ENCODE measurements at regions not wholly inside any gene's neighbourhood (a gene's known extent, or its start where the extent isn't known, plus 50 kb on each side); places are given as distances from the start of the nearest gene placed in this dataset.
A peak's percentile ranks its signal among the peaks of the same experiment; 100 is the strongest.

DNA sequence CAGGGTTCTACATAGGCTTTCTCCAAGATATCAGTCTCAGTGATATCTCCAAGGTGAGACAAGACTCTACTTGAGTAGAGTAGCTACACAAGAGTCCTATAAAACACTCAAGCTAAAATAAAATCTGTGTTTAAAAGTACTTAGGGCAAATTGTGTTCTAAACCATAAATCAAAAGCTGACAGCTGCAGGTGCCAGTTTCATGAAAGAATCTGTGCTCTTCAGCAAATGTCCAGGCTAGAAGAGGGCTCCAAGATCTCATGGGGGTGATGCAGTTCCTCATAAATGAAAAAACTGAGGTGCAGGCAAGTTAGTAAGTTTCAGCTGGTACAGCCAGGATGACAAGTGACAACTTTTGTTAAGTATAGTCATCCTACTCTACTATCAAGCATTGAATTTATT lies 142.8 kb upstream of the TNPO1 start:
- Histone ChIP-seq H3K27ac (ENCODE audit: extremely low read depth, low read depth, low read length) (no peak overlapping the region), H3K9me3 (ENCODE audit: control insufficient read depth, insufficient read depth, low read depth, low read length) (no peaks in the 10 kb centered on the region), H3K4me1 (ENCODE audit: control insufficient read depth, insufficient read depth, low read length) (no peaks in the 10 kb centered on the region), H3K36me3 (ENCODE audit: control insufficient read depth in 2 of 2, insufficient read depth in 1 of 2, low read length in 2 of 2) (no peaks in the 10 kb centered on the region), H3K4me3 (ENCODE audit: low read depth, low read length) (no peak overlapping the region)
- POLR2A ChIA-PET = no interaction called here
- TF ChIP-seq ZNF335 (tag by site-specific recombination; conservative IDR thresholded peaks at IDR 0.05) (no peak), ZNF521 (tag by site-specific recombination; IDR thresholded peaks at IDR 0.05) (no peak), ZNF23 (tag by site-specific recombination; IDR thresholded peaks at IDR 0.05; ENCODE audit: borderline replicate concordance) (no peak), ZNF626 (tag by site-specific recombination; IDR thresholded peaks at IDR 0.05) (no peak), ZNF112 (tag by site-specific recombination; IDR thresholded peaks at IDR 0.05) (no peak), ZBTB48 (tag by site-specific recombination; IDR thresholded peaks at IDR 0.05) (no peak), ZNF248 (tag by site-specific recombination; IDR thresholded peaks at IDR 0.05) (no peak), ZNF2 (tag by site-specific recombination; IDR thresholded peaks at IDR 0.05) (no peak), ZNF114 (tag by site-specific recombination; IDR thresholded peaks at IDR 0.05) (no peak), ZNF416 (tag by site-specific recombination; IDR thresholded peaks at IDR 0.05) (no peak), ZNF747 (tag by site-specific recombination; IDR thresholded peaks at IDR 0.05) (no peak)
- TF ChIP-seq, protein P1, sequence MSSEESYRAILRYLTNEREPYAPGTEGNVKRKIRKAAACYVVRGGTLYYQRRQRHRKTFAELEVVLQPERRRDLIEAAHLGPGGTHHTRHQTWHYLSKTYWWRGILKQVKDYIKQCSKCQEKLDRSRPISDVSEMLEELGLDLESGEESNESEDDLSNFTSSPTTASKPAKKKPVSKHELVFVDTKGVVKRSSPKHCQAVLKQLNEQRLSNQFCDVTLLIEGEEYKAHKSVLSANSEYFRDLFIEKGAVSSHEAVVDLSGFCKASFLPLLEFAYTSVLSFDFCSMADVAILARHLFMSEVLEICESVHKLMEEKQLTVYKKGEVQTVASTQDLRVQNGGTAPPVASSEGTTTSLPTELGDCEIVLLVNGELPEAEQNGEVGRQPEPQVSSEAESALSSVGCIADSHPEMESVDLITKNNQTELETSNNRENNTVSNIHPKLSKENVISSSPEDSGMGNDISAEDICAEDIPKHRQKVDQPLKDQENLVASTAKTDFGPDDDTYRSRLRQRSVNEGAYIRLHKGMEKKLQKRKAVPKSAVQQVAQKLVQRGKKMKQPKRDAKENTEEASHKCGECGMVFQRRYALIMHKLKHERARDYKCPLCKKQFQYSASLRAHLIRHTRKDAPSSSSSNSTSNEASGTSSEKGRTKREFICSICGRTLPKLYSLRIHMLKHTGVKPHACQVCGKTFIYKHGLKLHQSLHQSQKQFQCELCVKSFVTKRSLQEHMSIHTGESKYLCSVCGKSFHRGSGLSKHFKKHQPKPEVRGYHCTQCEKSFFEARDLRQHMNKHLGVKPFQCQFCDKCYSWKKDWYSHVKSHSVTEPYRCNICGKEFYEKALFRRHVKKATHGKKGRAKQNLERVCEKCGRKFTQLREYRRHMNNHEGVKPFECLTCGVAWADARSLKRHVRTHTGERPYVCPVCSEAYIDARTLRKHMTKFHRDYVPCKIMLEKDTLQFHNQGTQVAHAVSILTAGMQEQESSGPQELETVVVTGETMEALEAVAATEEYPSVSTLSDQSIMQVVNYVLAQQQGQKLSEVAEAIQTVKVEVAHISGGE (tag by site-specific recombination; conservative IDR thresholded peaks at IDR 0.05; ENCODE audit: low read depth) = no peak
- TF ChIP-seq, protein P2, sequence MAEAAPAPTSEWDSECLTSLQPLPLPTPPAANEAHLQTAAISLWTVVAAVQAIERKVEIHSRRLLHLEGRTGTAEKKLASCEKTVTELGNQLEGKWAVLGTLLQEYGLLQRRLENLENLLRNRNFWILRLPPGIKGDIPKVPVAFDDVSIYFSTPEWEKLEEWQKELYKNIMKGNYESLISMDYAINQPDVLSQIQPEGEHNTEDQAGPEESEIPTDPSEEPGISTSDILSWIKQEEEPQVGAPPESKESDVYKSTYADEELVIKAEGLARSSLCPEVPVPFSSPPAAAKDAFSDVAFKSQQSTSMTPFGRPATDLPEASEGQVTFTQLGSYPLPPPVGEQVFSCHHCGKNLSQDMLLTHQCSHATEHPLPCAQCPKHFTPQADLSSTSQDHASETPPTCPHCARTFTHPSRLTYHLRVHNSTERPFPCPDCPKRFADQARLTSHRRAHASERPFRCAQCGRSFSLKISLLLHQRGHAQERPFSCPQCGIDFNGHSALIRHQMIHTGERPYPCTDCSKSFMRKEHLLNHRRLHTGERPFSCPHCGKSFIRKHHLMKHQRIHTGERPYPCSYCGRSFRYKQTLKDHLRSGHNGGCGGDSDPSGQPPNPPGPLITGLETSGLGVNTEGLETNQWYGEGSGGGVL (tag by site-specific recombination; IDR thresholded peaks at IDR 0.05) = no peak
- CTCF ChIA-PET = interaction anchor here (0.7 kb wide), 2 partner anchors 9 to 144 kb away, joined by 3 to 4 read pairs; no protein-coding TSS in a partner anchor

DNA sequence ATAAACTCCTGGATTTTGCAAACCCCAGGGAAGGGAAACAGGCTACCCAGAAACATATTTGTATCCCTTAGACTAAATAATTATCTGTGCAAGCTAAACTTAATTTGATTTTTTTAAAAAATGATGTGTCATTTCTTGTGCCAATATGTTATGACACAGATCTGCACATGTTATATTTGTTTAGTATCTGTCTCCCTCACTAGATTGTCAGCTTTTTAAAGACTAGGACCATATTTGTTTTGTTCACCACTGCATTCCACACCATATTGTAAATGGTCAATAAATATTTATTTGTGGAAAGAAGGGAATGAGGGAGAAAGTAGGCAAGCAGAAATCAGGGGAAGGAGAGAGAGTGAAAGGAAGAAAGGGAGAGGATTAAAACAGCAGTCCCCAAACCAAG lies 143.3 kb upstream of the TNPO1 start:
- no peaks in the 10 kb centered on the region for H3K4me1 ChIP-seq (ENCODE audit: control insufficient read depth, insufficient read depth, low read length)
- CTCF ChIA-PET = interaction anchor here (0.7 kb wide), 1 partner anchor 145 kb away, joined by 4 read pairs; no protein-coding TSS in a partner anchor
- no peaks in the 10 kb centered on the region for H3K36me3 ChIP-seq (ENCODE audit: control insufficient read depth in 2 of 2, insufficient read depth in 1 of 2, low read length in 2 of 2)
- no peak for TF ChIP-seq ZNF391 (tag by site-specific recombination; IDR thresholded peaks at IDR 0.05; ENCODE audit: borderline replicate concordance, low read depth)
- TF ChIP-seq PRDM1 (tag by site-specific recombination; IDR thresholded peaks at IDR 0.05) = peak; percentile 86
- H3K27ac ChIP-seq (ENCODE audit: extremely low read depth, low read depth, low read length) = no peak overlapping the region
- H3K4me3 ChIP-seq (ENCODE audit: low read depth, low read length) = no peak overlapping the region
- H3K9me3 ChIP-seq (ENCODE audit: control insufficient read depth, insufficient read depth, low read depth, low read length) = no peaks in the 10 kb centered on the region
- POLR2A ChIA-PET = no interaction called here

DNA sequence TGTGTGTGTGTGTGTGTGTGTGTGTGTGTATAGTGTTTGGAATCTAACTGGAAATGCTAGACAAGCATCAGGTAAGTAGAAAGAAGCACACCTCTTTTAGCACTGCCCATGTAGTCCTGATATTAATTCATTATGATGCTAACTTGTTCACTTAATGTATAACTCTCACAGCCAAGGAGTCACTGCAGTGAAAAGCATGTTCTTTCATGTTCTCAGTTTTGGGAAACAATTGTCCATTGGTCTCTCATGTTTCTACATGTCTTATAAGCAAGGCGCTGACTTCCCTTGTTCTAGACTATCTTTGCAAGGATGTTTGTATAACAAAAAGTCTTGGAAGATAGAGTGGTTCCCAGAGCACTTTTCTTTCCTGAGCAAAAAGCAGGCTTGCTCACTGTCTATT lies 148.8 kb upstream of the TNPO1 start:
- no peak for TF ChIP-seq ZNF549 (tag by site-specific recombination; IDR thresholded peaks at IDR 0.05)
- no peak for TF ChIP-seq ZNF23 (tag by site-specific recombination; IDR thresholded peaks at IDR 0.05; ENCODE audit: borderline replicate concordance)
- TF ChIP-seq TRIM28 (IDR thresholded peaks at IDR 0.05; ENCODE audit: borderline replicate concordance, low read length) = no peak
- no peaks in the 10 kb centered on the region for H3K36me3 ChIP-seq (ENCODE audit: control insufficient read depth in 2 of 2, insufficient read depth in 1 of 2, low read length in 2 of 2)
- H3K9me3 ChIP-seq (ENCODE audit: control insufficient read depth, insufficient read depth, low read depth, low read length) = no peaks in the 10 kb centered on the region
- no peaks in the 10 kb centered on the region for H3K4me1 ChIP-seq (ENCODE audit: control insufficient read depth, insufficient read depth, low read length)
- no peak overlapping the region for H3K4me3 ChIP-seq (ENCODE audit: low read depth, low read length)
- POLR2A ChIA-PET = no interaction called here
- CTCF ChIA-PET = no interaction called here
- H3K27ac ChIP-seq (ENCODE audit: extremely low read depth, low read depth, low read length) = no peak overlapping the region

Measured in HEK293 (cell line).